IMR-90 (cell line): ENCODE measurements at regions not wholly inside any gene's neighbourhood (a gene's known extent, or its start where the extent isn't known, plus 50 kb on each side); places are given as distances from the start of the nearest gene placed in this dataset.
A peak's percentile ranks its signal among the peaks of the same experiment; 100 is the strongest.

Experiments
- ATAC-seq: fragments of 200-7000 bp; cut with Tn5 transposase; 2 replicates; pipeline ENCODE4 v1.9.1; 2020; ENCODE audit warnings: low read depth, mild to moderate bottlenecking, moderate library complexity
- BruUV-seq: library from RNA; stranded (reverse); fragments of 400-500 nt; replicated peaks from 2 replicates; lab custom pipeline; 2021; lab: Mats Ljungman, UMichigan
- CTCF ChIA-PET: fragments of 300-600 bp; formaldehyde crosslinking; extraction: SDS; loops from one replicate; lab custom pipeline; 2021; ENCODE audit warnings: antibody characterized with exemption; lab: Yijun Ruan, JAX
- POLR2A ChIA-PET: fragments of 300-600 bp; sonication (Branson Sonifier 250); formaldehyde crosslinking; loops from one replicate; lab custom pipeline; 2022; ENCODE audit warnings: antibody characterized with exemption; ENCODE audit not compliant: unreplicated experiment; lab: Charles Lee
- DNase-seq: peaks from one replicate; pipeline ENCODE4 v3.0.0; 2013
- H2AFZ ChIP-seq: replicated peaks from 2 replicates; pipeline ENCODE3; 2013; ENCODE audit warnings: low read length, mild to moderate bottlenecking; ENCODE audit not compliant: poor library complexity
- H2AK5ac ChIP-seq: 2 replicates; pipeline ENCODE4 v1.6.1; 2013; ENCODE audit warnings: low read depth, low read length, inconsistent platforms
- H2AK9ac ChIP-seq: replicated peaks from 2 replicates; pipeline ENCODE3; 2013; ENCODE audit warnings: mild to moderate bottlenecking, low read depth, low read length, moderate library complexity; ENCODE audit not compliant: poor library complexity
- H2BK120ac ChIP-seq: 2 replicates; pipeline ENCODE4 v1.6.1; 2013; ENCODE audit warnings: low read depth, low read length, inconsistent platforms
- H2BK15ac ChIP-seq: 3 replicates; pipeline ENCODE4 v1.6.1; 2013; ENCODE audit warnings: low read depth, low read length, inconsistent platforms
- H2BK20ac ChIP-seq: 2 replicates; pipeline ENCODE4 v1.6.1; 2013; ENCODE audit warnings: low read depth, mild to moderate bottlenecking, inconsistent platforms, low read length, moderate library complexity
- H2BK5ac ChIP-seq: 2 replicates; pipeline ENCODE4 v1.6.1; 2013; ENCODE audit warnings: mild to moderate bottlenecking, low read depth, low read length, inconsistent platforms; ENCODE audit not compliant: poor library complexity, severe bottlenecking
- H3K14ac ChIP-seq: replicated peaks from 2 replicates; pipeline ENCODE4 v1.6.1; 2013; ENCODE audit warnings: low read depth, low read length, inconsistent platforms
- H3K18ac ChIP-seq: 2 replicates; pipeline ENCODE4 v1.6.1; 2013; ENCODE audit warnings: low read depth, low read length, control low read depth
- H3K23ac ChIP-seq: 2 replicates; pipeline ENCODE4 v1.6.1; 2013; ENCODE audit warnings: low read depth, low read length, inconsistent platforms
- H3K27ac ChIP-seq: 2 replicates; pipeline ENCODE4 v1.5.1; 2013; ENCODE audit warnings: mild to moderate bottlenecking, control low read depth, low read length; ENCODE audit not compliant: insufficient read depth
- H3K27me3 ChIP-seq: 2 replicates; pipeline ENCODE4 v1.6.1; 2013; ENCODE audit warnings: low read length; ENCODE audit not compliant: control insufficient read depth, insufficient read depth
- H3K36me3 ChIP-seq: 2 replicates; pipeline ENCODE4 v1.6.1; 2013; ENCODE audit warnings: low read length, mixed read lengths; ENCODE audit not compliant: control insufficient read depth, insufficient read depth
- H3K4ac ChIP-seq: 2 replicates; pipeline ENCODE4 v1.6.1; 2013; ENCODE audit warnings: low read depth, low read length, inconsistent platforms
- H3K4me1 ChIP-seq: 2 replicates; pipeline ENCODE4 v1.6.1; 2013; ENCODE audit warnings: low read length, mixed read lengths; ENCODE audit not compliant: control insufficient read depth, insufficient read depth
- H3K4me2 ChIP-seq: 2 replicates; pipeline ENCODE4 v1.6.1; 2013; ENCODE audit warnings: low read depth, mild to moderate bottlenecking, control low read depth, low read length, moderate library complexity
- H3K4me3 ChIP-seq: 2 replicates; pipeline ENCODE4 v1.5.1; 2013; ENCODE audit warnings: low read depth, mild to moderate bottlenecking, control low read depth, low read length, moderate library complexity; ENCODE audit not compliant: insufficient read depth
- H3K56ac ChIP-seq: 2 replicates; pipeline ENCODE4 v1.6.1; 2013; ENCODE audit warnings: low read length, inconsistent platforms; ENCODE audit not compliant: insufficient read depth; ENCODE audit errors: extremely low read depth
- H3K79me1 ChIP-seq, 2 experiments: 2 replicates each; pipeline ENCODE4 v1.6.1; 2013; ENCODE audit warnings: low read length in 2 of 2, inconsistent platforms in 1 of 2, low read depth in 1 of 2
- H3K9ac ChIP-seq: 2 replicates; pipeline ENCODE4 v1.6.1; 2013; ENCODE audit warnings: low read depth, low read length, control low read depth
- H3K9me1 ChIP-seq: 2 replicates; pipeline ENCODE4 v1.6.1; 2013; ENCODE audit warnings: low read length, inconsistent platforms; ENCODE audit not compliant: insufficient read depth
- H3K9me3 ChIP-seq: 2 replicates; pipeline ENCODE4 v1.6.1; 2013; ENCODE audit warnings: low read length; ENCODE audit not compliant: control insufficient read depth, insufficient read depth
- H4K20me1 ChIP-seq: 2 replicates; pipeline ENCODE4 v1.6.1; 2013; ENCODE audit warnings: low read length, inconsistent platforms; ENCODE audit not compliant: insufficient read depth
- H4K5ac ChIP-seq: 2 replicates; pipeline ENCODE4 v1.6.1; 2013; ENCODE audit warnings: mild to moderate bottlenecking, low read depth, low read length, control low read depth
- H4K8ac ChIP-seq, 2 experiments: 2 replicates each; pipeline ENCODE4 v1.6.1; 2013; ENCODE audit warnings: low read depth in 2 of 2, low read length in 2 of 2, control low read depth in 1 of 2, inconsistent platforms in 1 of 2
- H4K91ac ChIP-seq: 2 replicates; pipeline ENCODE4 v1.6.1; 2013; ENCODE audit warnings: low read depth, low read length, inconsistent platforms; ENCODE audit not compliant: insufficient read depth
- MAZ ChIP-seq: IDR thresholded peaks from 2 replicates; pipeline ENCODE4 v1.6.1; 2012; ENCODE audit warnings: low read depth, mild to moderate bottlenecking, low read length, improper control_type of control experiment, moderate library complexity, borderline replicate concordance
- MXI1 ChIP-seq: IDR thresholded peaks from 2 replicates; pipeline ENCODE4 v1.6.1; 2012; ENCODE audit warnings: low read depth, mild to moderate bottlenecking, low read length, moderate library complexity, borderline replicate concordance
- RFX5 ChIP-seq: IDR thresholded peaks from 2 replicates; pipeline ENCODE4 v1.8.0; 2012; ENCODE audit warnings: low read depth, mild to moderate bottlenecking, low read length, moderate library complexity
- SMC3 ChIP-seq: fragments of 150-350 bp; IDR thresholded peaks from 2 replicates; pipeline ENCODE4 v1.6.1; 2016; ENCODE audit warnings: low read depth, mild to moderate bottlenecking, antibody characterized with exemption, low read length, moderate library complexity
- WGBS, 2 experiments: methylation state at CpG; one replicate each; pipeline versions ENCODE4 v1.1.5 to v1.1.7; 2013; ENCODE audit warnings: missing lambda C conversion rate in 2 of 2; ENCODE audit not compliant: insufficient read length in 1 of 2; ENCODE audit errors: extremely low coverage in 2 of 2; 5-methylcytosine and 5-hydroxymethylcytosine counted together
- dilution Hi-C: fragments of 300-500 bp; cut with HindIII; formaldehyde crosslinking; loops from one replicate; pipeline ENCODE4 v1.14.3; 2018; ENCODE audit warnings: low sequenced_read_pairs; ENCODE audit not compliant: unreplicated experiment
- in situ Hi-C: fragments of 300-500 bp; cut with MboI; formaldehyde crosslinking; loops from 3 replicates; pipeline ENCODE4 v1.14.3; 2019; ENCODE audit warnings: low sequenced_read_pairs, inconsistent platforms, mixed read lengths
- intact Hi-C: fragments of 100-400 bp; cut with micrococcal nuclease; formaldehyde crosslinking; loops from 2 replicates; pipeline ENCODE4 v1.10.0; 2022

GRCh38 chr2:106944215-106944614 is 58.2 kb upstream of the ST6GAL2 start:
- BruUV-seq, result no TSS peak
- H3K18ac ChIP-seq, result no peak overlapping the region
- ATAC-seq, result no peak
- POLR2A ChIA-PET, result no interaction called here
- TF ChIP-seq RFX5, result no peak
- no peak for TF ChIP-seq SMC3
- no peak for TF ChIP-seq MXI1
- no peak for TF ChIP-seq MAZ
- H2AFZ ChIP-seq, result no peak overlapping the region
- intact Hi-C loops, result no loop called here
- H3K23ac ChIP-seq, result no peak overlapping the region
- H2BK120ac ChIP-seq, result no peak overlapping the region
- no peak overlapping the region for H3K9ac ChIP-seq
- H3K9me1 ChIP-seq, result no peaks in the 10 kb centered on the region
- H4K8ac ChIP-seq, result no peak overlapping the region
- no peak overlapping the region for H3K4me3 ChIP-seq
- dilution Hi-C loops, result no loop called here
- in situ Hi-C loops, result no loop called here
- no peak overlapping the region for H3K4ac ChIP-seq
- no peak overlapping the region for H3K56ac ChIP-seq
- H3K4me2 ChIP-seq, result no peak overlapping the region
- H3K9me3 ChIP-seq, result peaks cover 4% of the 10 kb centered on the region
- H3K14ac ChIP-seq, result no peak overlapping the region
- H4K91ac ChIP-seq, result no peak overlapping the region
- no peaks in the 10 kb centered on the region for H3K27me3 ChIP-seq
- H2AK9ac ChIP-seq, result no peak overlapping the region
- CTCF ChIA-PET, result no interaction called here
- no peak overlapping the region for H4K5ac ChIP-seq
- no peaks in the 10 kb centered on the region for H3K79me1 ChIP-seq
- no peaks in the 10 kb centered on the region for H3K36me3 ChIP-seq
- H2BK15ac ChIP-seq, result no peak overlapping the region
- no peak overlapping the region for H2BK20ac ChIP-seq
- no peaks in the 10 kb centered on the region for H4K20me1 ChIP-seq
- H3K27ac ChIP-seq, result no peak overlapping the region
- no peak overlapping the region for H2AK5ac ChIP-seq
- no CpG with 5 or more reads among the region's 5 CpGs for WGBS, 2 experiments
- no peaks in the 10 kb centered on the region for H3K4me1 ChIP-seq
- DNase-seq, result peak; percentile 10
- no peak overlapping the region for H2BK5ac ChIP-seq
